ENCODE measurements at regions not wholly inside any gene's neighbourhood (a gene's known extent, or its start where the extent isn't known, plus 50 kb on each side); places are given as distances from the start of the nearest gene placed in this dataset.

DNA sequence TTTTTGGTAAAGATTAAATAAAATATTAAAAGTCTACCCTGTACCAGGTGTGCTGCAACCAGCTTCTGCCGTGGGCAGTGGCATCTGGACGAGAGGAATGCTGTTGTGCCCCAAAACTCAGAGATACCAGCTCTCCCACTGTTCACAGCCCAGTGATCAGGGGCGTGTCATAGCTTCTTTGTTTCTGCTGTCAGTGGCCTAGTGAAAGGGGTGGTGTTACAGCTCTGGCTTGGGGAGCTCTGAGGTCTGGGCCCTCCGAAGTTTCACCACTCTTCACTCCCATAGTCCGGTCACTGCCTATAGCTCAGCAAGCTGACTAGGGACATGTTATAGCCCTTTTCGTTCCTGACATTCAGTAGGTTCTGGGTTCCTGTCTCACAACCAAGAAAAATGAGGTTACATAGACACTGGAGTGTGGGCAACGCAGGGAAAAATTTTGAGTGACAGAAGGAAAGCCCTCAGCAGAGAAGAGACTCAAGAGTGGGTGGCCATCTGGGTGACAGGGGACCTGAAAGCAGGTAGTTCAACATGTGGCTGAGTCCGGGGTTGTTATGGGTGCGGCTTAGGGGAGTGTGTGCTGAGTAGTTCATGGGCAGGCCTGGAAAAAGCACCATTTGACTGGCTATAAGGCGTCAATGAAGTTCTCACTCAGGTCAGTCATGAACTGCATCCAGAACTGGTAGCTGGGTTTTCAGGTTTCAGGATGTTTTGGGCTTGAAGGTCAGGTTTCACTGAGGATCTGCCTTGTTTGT lies 1184.4 kb upstream of the PABPC4L start:
- Mint-ChIP-seq H3K27me3 (ENCODE audit: insufficient read depth, low read depth, poor library complexity) (no peaks in the 10 kb centered on the region), H3K36me3 (ENCODE audit: low read depth) (peaks cover 44% of the 10 kb centered on the region), H3K9me3 (peaks cover 29% of the 10 kb centered on the region), H3K4me3 (no peak overlapping the region), H3K4me1 (peaks cover 28% of the 10 kb centered on the region), H3K27ac (peak overlapping the region; percentile 80)
- Histone ChIP-seq H3K4me2 (no peak overlapping the region), H3K27ac (ENCODE audit: low read depth) (no peak overlapping the region), H3K4me1 (ENCODE audit: insufficient read depth) (peaks cover 33% of the 10 kb centered on the region), H3K4me3 (no peak overlapping the region), H3K79me2 (replicated peaks; ENCODE audit: insufficient read depth) (no peaks in the 10 kb centered on the region), H3K27me3 (ENCODE audit: insufficient read depth) (no peaks in the 10 kb centered on the region), H2AFZ (no peak overlapping the region), H3K9me2 (ENCODE audit: insufficient read depth) (no peaks in the 10 kb centered on the region; the same call in 1 of the 2 replicates), H4K20me1 (replicated peaks; ENCODE audit: insufficient read depth) (no peaks in the 10 kb centered on the region), H3K36me3 (ENCODE audit: insufficient read depth) (no peaks in the 10 kb centered on the region), H3F3A (replicated peaks; ENCODE audit: low read depth) (no peaks in the 10 kb centered on the region)
- ATAC-seq (peak; percentile 32; the same call in 1 of the 3 replicates), DNase-seq (ENCODE audit: low spot score) (no peak)
- TF ChIP-seq JUNB (IDR thresholded peaks at IDR 0.05; ENCODE audit: unreplicated experiment) (no peak), ZNF114 (CRISPR knock-in tag; IDR thresholded peaks at IDR 0.05) (no peak), STAT1 (IDR thresholded peaks at IDR 0.05; ENCODE audit: unreplicated experiment) (no peak), CREB1 (CRISPR knock-in tag; IDR thresholded peaks at IDR 0.05; ENCODE audit: low read depth) (no peak), EZH2 (IDR thresholded peaks at IDR 0.05; ENCODE audit: low read depth, unreplicated experiment) (no peak)
- TF ChIP-seq, protein P1, sequence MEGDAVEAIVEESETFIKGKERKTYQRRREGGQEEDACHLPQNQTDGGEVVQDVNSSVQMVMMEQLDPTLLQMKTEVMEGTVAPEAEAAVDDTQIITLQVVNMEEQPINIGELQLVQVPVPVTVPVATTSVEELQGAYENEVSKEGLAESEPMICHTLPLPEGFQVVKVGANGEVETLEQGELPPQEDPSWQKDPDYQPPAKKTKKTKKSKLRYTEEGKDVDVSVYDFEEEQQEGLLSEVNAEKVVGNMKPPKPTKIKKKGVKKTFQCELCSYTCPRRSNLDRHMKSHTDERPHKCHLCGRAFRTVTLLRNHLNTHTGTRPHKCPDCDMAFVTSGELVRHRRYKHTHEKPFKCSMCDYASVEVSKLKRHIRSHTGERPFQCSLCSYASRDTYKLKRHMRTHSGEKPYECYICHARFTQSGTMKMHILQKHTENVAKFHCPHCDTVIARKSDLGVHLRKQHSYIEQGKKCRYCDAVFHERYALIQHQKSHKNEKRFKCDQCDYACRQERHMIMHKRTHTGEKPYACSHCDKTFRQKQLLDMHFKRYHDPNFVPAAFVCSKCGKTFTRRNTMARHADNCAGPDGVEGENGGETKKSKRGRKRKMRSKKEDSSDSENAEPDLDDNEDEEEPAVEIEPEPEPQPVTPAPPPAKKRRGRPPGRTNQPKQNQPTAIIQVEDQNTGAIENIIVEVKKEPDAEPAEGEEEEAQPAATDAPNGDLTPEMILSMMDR (conservative IDR thresholded peaks at IDR 0.05; ENCODE audit: low read depth in 2 of 2), result no peak

GRCh38 chr4:135383356-135384288 lies 1182.0 kb upstream of the PABPC4L start:
- no peaks in the 10 kb centered on the region for H3K36me3 ChIP-seq (ENCODE audit: insufficient read depth)
- no peak for TF ChIP-seq EZH2 (IDR thresholded peaks at IDR 0.05; ENCODE audit: low read depth, unreplicated experiment)
- no peak for TF ChIP-seq ZNF331 (CRISPR knock-in tag; IDR thresholded peaks at IDR 0.05; ENCODE audit: low read depth)
- no peak for TF ChIP-seq ZNF114 (CRISPR knock-in tag; IDR thresholded peaks at IDR 0.05)
- no peak for TF ChIP-seq REST (IDR thresholded peaks at IDR 0.05; ENCODE audit: unreplicated experiment)
- TF ChIP-seq POLR2AphosphoS5 (IDR thresholded peaks at IDR 0.05; ENCODE audit: low read depth), result no peak
- no peak for TF ChIP-seq JUNB (IDR thresholded peaks at IDR 0.05; ENCODE audit: unreplicated experiment)
- TF ChIP-seq ETS1 (IDR thresholded peaks at IDR 0.05), result no peak
- TF ChIP-seq NANOG (IDR thresholded peaks at IDR 0.05; ENCODE audit: borderline replicate concordance), result peak; percentile 77
- ATAC-seq (no peak), DNase-seq (ENCODE audit: low spot score) (no peak)
- H3K27me3 ChIP-seq (ENCODE audit: insufficient read depth), result no peaks in the 10 kb centered on the region
- H4K20me1 ChIP-seq (replicated peaks; ENCODE audit: insufficient read depth), result no peaks in the 10 kb centered on the region
- H3K27ac Mint-ChIP-seq, result peak overlapping the region; percentile 73; the same call in 1 of the 2 replicates
- peak overlapping the region; percentile 39 for H3K4me2 ChIP-seq
- H3K4me3 Mint-ChIP-seq, result no peak overlapping the region; the same call in 2 of the 3 replicates
- no peaks in the 10 kb centered on the region for H3K27me3 Mint-ChIP-seq (ENCODE audit: insufficient read depth, low read depth, poor library complexity)
- H3K36me3 Mint-ChIP-seq (ENCODE audit: low read depth), result peaks cover 50% of the 10 kb centered on the region
- no peak overlapping the region for H3K27ac ChIP-seq (ENCODE audit: low read depth)
- peaks cover 33% of the 10 kb centered on the region for H3K9me3 Mint-ChIP-seq
- H3F3A ChIP-seq (replicated peaks; ENCODE audit: low read depth), result no peaks in the 10 kb centered on the region
- no peaks in the 10 kb centered on the region for H3K79me2 ChIP-seq (replicated peaks; ENCODE audit: insufficient read depth)
- no peak overlapping the region for H2AFZ ChIP-seq
- H3K4me1 Mint-ChIP-seq, result peaks cover 28% of the 10 kb centered on the region
- H3K9me2 ChIP-seq (ENCODE audit: insufficient read depth), result no peaks in the 10 kb centered on the region; the same call in 1 of the 2 replicates
- no peak overlapping the region for H3K4me3 ChIP-seq
- peaks cover 33% of the 10 kb centered on the region for H3K4me1 ChIP-seq (ENCODE audit: insufficient read depth)
